Astrocyte of the hippocampus (primary cell): ENCODE measurements at regions not wholly inside any gene's neighbourhood (a gene's known extent, or its start where the extent isn't known, plus 50 kb on each side); places are given as distances from the start of the nearest gene placed in this dataset.

Experiments used
- DNase-seq: peaks from one replicate; pipeline ENCODE4 v3.0.0; 2011; ENCODE audit warnings: low read depth, low spot score

DNA sequence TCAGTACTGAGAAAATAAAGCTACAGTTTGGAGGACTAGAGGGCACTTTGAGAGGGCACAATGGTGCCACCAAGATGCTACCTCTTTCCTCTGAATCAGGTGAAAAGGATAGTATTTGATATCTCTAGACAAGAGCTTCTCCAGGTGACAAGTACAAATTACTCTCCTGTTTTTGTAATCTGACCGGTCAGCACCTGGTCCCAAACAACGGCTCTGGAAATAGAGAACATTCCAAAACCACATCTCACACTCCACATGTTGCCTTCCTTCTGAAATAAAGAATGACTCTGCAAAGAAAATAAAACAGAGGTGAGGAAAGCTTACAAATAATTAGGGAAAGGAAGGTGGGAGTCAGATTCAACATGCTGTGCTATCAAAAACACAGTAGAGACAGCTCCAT is 51.3 kb upstream of the CITED2 start:
- DNase-seq: peak; percentile 28

DNA sequence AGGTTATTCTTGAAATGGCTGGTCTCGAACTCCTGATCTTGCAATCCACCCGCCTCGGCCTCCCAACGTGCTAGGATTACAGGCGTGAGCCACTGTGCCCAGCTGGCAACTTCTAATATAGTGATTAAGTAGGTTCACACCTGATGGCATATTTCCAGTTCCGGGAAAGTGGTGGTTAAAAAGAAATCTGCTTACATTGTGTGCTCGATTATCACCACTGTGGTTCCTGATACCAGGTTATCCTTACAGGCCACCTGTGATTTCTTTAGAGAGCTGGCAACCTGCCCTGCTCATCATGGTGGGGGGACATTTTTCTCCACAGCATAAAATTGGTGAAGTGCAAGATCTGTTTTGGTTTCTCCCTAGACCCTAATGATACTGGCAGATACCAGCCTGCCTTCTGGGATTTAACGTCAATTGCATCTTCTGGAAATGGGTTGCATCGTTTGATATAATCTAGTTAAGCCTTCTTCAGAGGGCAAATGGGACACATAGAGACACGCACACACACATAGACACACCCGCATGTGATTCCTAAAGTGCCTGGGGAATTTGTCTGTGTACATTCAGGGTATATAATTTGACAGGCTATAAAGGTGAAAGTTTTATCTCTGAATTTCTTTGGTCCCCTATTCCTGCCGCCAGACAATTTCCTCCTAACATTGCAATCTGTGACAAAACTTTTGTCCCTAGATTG is 49.7 kb upstream of the CITED2 start:
- DNase-seq: no peak
